Calu3 (cell line): ENCODE measurements at regions not wholly inside any gene's neighbourhood (a gene's known extent, or its start where the extent isn't known, plus 50 kb on each side); places are given as distances from the start of the nearest gene placed in this dataset.

Source experiments
- BruUV-seq: library from RNA; stranded (reverse); fragments of 400-500 nt; replicated peaks from 2 replicates; lab custom pipeline; 2021; lab: Mats Ljungman, UMichigan
- CTCF ChIA-PET: fragments of 300-600 bp; sonication (Branson Sonifier 250); formaldehyde crosslinking; loops from one replicate; lab custom pipeline; 2022; ENCODE audit warnings: antibody characterized with exemption; lab: Charles Lee
- DNase-seq: peaks from one replicate; pipeline ENCODE4 v3.0.0; 2022
- H3K27ac Mint-ChIP-seq: one replicate; pipeline ENCODE4 v1.8.0; 2022; ENCODE audit warnings: mixed read lengths; ENCODE audit not compliant: unreplicated experiment
- H3K27me3 Mint-ChIP-seq: one replicate; pipeline ENCODE4 v1.8.0; 2022; ENCODE audit warnings: mixed read lengths; ENCODE audit not compliant: unreplicated experiment
- H3K36me3 Mint-ChIP-seq: one replicate; pipeline ENCODE4 v1.8.0; 2022; ENCODE audit warnings: mild to moderate bottlenecking, moderate library complexity, mixed read lengths; ENCODE audit not compliant: insufficient read depth, unreplicated experiment
- H3K4me1 Mint-ChIP-seq: one replicate; pipeline ENCODE4 v1.8.0; 2022; ENCODE audit warnings: mild to moderate bottlenecking, low read depth, mixed read lengths; ENCODE audit not compliant: unreplicated experiment
- H3K4me3 Mint-ChIP-seq: one replicate; pipeline ENCODE4 v1.8.0; 2022; ENCODE audit warnings: mild to moderate bottlenecking, low read depth, moderate library complexity, mixed read lengths; ENCODE audit not compliant: unreplicated experiment
- H3K9me3 Mint-ChIP-seq: one replicate; pipeline ENCODE4 v1.8.0; 2022; ENCODE audit warnings: low read depth, mixed read lengths; ENCODE audit not compliant: unreplicated experiment
- CTCF ChIP-seq: fragments of 200-600 bp; IDR thresholded peaks from one replicate; pipeline ENCODE4 v1.8.0; 2022; ENCODE audit warnings: antibody characterized with exemption; ENCODE audit not compliant: unreplicated experiment
- intact Hi-C: fragments of 100-400 bp; cut with micrococcal nuclease; formaldehyde crosslinking; loops from one replicate; pipeline ENCODE4 v1.10.0; 2022; ENCODE audit not compliant: unreplicated experiment

- no peak overlapping the region for H3K27ac Mint-ChIP-seq
- no TSS peak for BruUV-seq
- no peaks in the 10 kb centered on the region for H3K36me3 Mint-ChIP-seq
- no peaks in the 10 kb centered on the region for H3K9me3 Mint-ChIP-seq
- H3K4me3 Mint-ChIP-seq = no peak overlapping the region
- no peak for TF ChIP-seq CTCF
- no peaks in the 10 kb centered on the region for H3K27me3 Mint-ChIP-seq
- H3K4me1 Mint-ChIP-seq = no peaks in the 10 kb centered on the region
- no peak for DNase-seq
- intact Hi-C loops = no loop called here
- CTCF ChIA-PET = no interaction called here
Measured at GRCh38 chr14:56351861-56352260, 227.7 kb upstream of the TMEM260 start.

- no peak for DNase-seq
- CTCF ChIA-PET = no interaction called here
- no peak for TF ChIP-seq CTCF
- no peak overlapping the region for H3K4me3 Mint-ChIP-seq
- no TSS peak for BruUV-seq
- no peaks in the 10 kb centered on the region for H3K27me3 Mint-ChIP-seq
- H3K36me3 Mint-ChIP-seq = no peaks in the 10 kb centered on the region
- no peaks in the 10 kb centered on the region for H3K4me1 Mint-ChIP-seq
- H3K27ac Mint-ChIP-seq = no peak overlapping the region
- H3K9me3 Mint-ChIP-seq = no peaks in the 10 kb centered on the region
- intact Hi-C loops = no loop called here
Measured at GRCh38 chr14:56352999-56353398, 226.6 kb upstream of the TMEM260 start.

GRCh38 chr14:56357428-56357827, 222.2 kb upstream of the TMEM260 start:
- DNase-seq = no peak
- Mint-ChIP-seq H3K4me3 (no peak overlapping the region), H3K4me1 (no peaks in the 10 kb centered on the region), H3K9me3 (no peaks in the 10 kb centered on the region), H3K27me3 (no peaks in the 10 kb centered on the region), H3K36me3 (no peaks in the 10 kb centered on the region), H3K27ac (no peak overlapping the region)
- CTCF ChIA-PET = no interaction called here
- intact Hi-C loops = no loop called here
- no TSS peak for BruUV-seq
- no peak for TF ChIP-seq CTCF

- no peak overlapping the region for H3K27ac Mint-ChIP-seq
- H3K36me3 Mint-ChIP-seq = no peaks in the 10 kb centered on the region
- no peak for DNase-seq
- peaks cover 1% of the 10 kb centered on the region for H3K27me3 Mint-ChIP-seq
- H3K9me3 Mint-ChIP-seq = no peaks in the 10 kb centered on the region
- BruUV-seq = no TSS peak
- H3K4me3 Mint-ChIP-seq = no peak overlapping the region
- intact Hi-C loops = no loop called here
- TF ChIP-seq CTCF = no peak
- H3K4me1 Mint-ChIP-seq = no peaks in the 10 kb centered on the region
- CTCF ChIA-PET = interaction anchor here (0.6 kb wide), 1 partner anchor 1953 kb away, joined by 3 read pairs; no protein-coding TSS in a partner anchor
Measured at GRCh38 chr14:56358275-56358674, 221.3 kb upstream of the TMEM260 start.
